ENCODE measurements at regions not wholly inside any gene's neighbourhood (a gene's known extent, or its start where the extent isn't known, plus 50 kb on each side); places are given as distances from the start of the nearest gene placed in this dataset.

DNA sequence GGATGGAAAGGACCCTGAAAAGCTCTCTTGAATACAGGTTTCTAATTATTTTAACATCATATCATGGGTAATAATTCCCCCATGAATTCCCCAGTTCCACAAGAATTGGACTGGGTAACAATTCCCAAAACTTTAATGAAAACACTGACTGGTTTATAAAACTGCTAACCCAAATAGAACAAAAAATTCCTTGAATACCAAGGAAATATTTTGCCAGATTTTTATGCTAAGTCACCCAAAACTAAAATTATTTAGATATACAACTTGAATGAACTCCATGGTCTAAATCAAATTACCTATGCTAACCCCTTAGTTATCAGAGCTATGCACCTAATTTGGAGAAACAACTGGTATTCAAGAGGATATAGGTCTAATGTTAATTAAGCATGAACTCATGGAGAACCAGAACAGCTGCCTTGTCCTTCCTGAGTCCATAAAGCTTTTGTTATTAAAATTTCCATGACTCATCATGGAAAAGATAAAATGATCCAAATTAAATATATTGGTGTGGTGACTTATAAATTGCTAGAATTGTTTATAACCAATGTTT is 164.9 kb upstream of the TUT7 start:
- DNase-seq (peak; percentile 39), ATAC-seq (ENCODE audit: low read depth) (peak; percentile 44)
- Histone ChIP-seq H4K91ac (ENCODE audit: insufficient read depth, low read depth, low read length) (no peak overlapping the region; the same call in 1 of the 2 replicates), H2AK9ac (replicated peaks; ENCODE audit: low read depth, low read length, poor library complexity) (no peak overlapping the region), H3K9ac (ENCODE audit: low read depth, low read length) (no peak overlapping the region), H2BK5ac (ENCODE audit: low read depth, low read length, poor library complexity, severe bottlenecking) (peak overlapping the region; percentile 51), H3K4ac (ENCODE audit: low read depth, low read length) (no peak overlapping the region), H3K4me1 (ENCODE audit: control insufficient read depth, insufficient read depth, low read length) (no peaks in the 10 kb centered on the region), H4K20me1 (ENCODE audit: insufficient read depth, low read length) (no peaks in the 10 kb centered on the region), H3K56ac (ENCODE audit: extremely low read depth, insufficient read depth, low read length) (no peak overlapping the region), H3K23ac (ENCODE audit: low read depth, low read length) (no peak overlapping the region), H4K8ac (ENCODE audit: low read depth in 2 of 2, low read length in 2 of 2) (no peak overlapping the region), H4K5ac (ENCODE audit: low read depth, low read length) (no peak overlapping the region), H2BK20ac (ENCODE audit: low read depth, low read length) (no peak overlapping the region), H3K9me3 (ENCODE audit: control insufficient read depth, insufficient read depth, low read length) (no peaks in the 10 kb centered on the region), H3K27me3 (ENCODE audit: control insufficient read depth, insufficient read depth, low read length) (no peaks in the 10 kb centered on the region), H3K14ac (replicated peaks; ENCODE audit: low read depth, low read length) (no peak overlapping the region), H3K4me2 (ENCODE audit: low read depth, low read length) (no peak overlapping the region), H3K9me1 (ENCODE audit: insufficient read depth, low read length) (no peaks in the 10 kb centered on the region), H2AFZ (replicated peaks; ENCODE audit: low read length, poor library complexity) (no peak overlapping the region), H3K79me1 (ENCODE audit: low read depth in 1 of 2, low read length in 2 of 2) (no peaks in the 10 kb centered on the region), H2AK5ac (ENCODE audit: low read depth, low read length) (no peak overlapping the region), H2BK15ac (ENCODE audit: low read depth, low read length) (no peak overlapping the region), H3K18ac (ENCODE audit: low read depth, low read length) (peak overlapping the region; percentile 90), H3K4me3 (ENCODE audit: insufficient read depth, low read depth, low read length) (no peak overlapping the region), H3K27ac (ENCODE audit: insufficient read depth, low read length) (no peak overlapping the region; the same call in 1 of the 2 replicates), H2BK120ac (ENCODE audit: low read depth, low read length) (no peak overlapping the region), H3K36me3 (ENCODE audit: control insufficient read depth, insufficient read depth, low read length) (no peaks in the 10 kb centered on the region)
- no peak for TF ChIP-seq RAD21 (IDR thresholded peaks at IDR 0.05; ENCODE audit: low read length)
- no peak; the same call in 1 of the 2 replicates for TF ChIP-seq FOS (IDR thresholded peaks at IDR 0.05; ENCODE audit: low read depth, low read length)
- no peak for TF ChIP-seq RCOR1 (IDR thresholded peaks at IDR 0.05; ENCODE audit: insufficient replicate concordance, low read length)
- TF ChIP-seq POLR2A (IDR thresholded peaks at IDR 0.05; ENCODE audit: low read depth, low read length), result no peak
- TF ChIP-seq, protein P1, sequence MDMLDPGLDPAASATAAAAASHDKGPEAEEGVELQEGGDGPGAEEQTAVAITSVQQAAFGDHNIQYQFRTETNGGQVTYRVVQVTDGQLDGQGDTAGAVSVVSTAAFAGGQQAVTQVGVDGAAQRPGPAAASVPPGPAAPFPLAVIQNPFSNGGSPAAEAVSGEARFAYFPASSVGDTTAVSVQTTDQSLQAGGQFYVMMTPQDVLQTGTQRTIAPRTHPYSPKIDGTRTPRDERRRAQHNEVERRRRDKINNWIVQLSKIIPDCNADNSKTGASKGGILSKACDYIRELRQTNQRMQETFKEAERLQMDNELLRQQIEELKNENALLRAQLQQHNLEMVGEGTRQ (IDR thresholded peaks at IDR 0.05; ENCODE audit: low read depth, low read length), result no peak
- TF ChIP-seq CEBPB (IDR thresholded peaks at IDR 0.05; ENCODE audit: low read depth, low read length), result no peak
- TF ChIP-seq MAZ (IDR thresholded peaks at IDR 0.05; ENCODE audit: borderline replicate concordance, low read depth, low read length), result no peak
- no peak for TF ChIP-seq RFX5 (IDR thresholded peaks at IDR 0.05; ENCODE audit: low read depth, low read length)
- no peak for TF ChIP-seq SMC3 (IDR thresholded peaks at IDR 0.05; ENCODE audit: low read depth, low read length)
- no peak for TF ChIP-seq MXI1 (IDR thresholded peaks at IDR 0.05; ENCODE audit: borderline replicate concordance, low read depth, low read length)
- TF ChIP-seq BHLHE40 (IDR thresholded peaks at IDR 0.05; ENCODE audit: low read depth, low read length), result no peak
- no peak for TF ChIP-seq MAFK (IDR thresholded peaks at IDR 0.05; ENCODE audit: low read depth, low read length)
- TF ChIP-seq NFE2L2 (IDR thresholded peaks at IDR 0.05; ENCODE audit: low read depth, low read length), result no peak
- dilution Hi-C loops (cut with HindIII; ENCODE audit: low sequenced_read_pairs, unreplicated experiment) (no loop called here), in situ Hi-C loops (cut with MboI; ENCODE audit: low sequenced_read_pairs) (no loop called here), intact Hi-C loops (cut with micrococcal nuclease) (no loop called here)
- BruUV-seq (replicated peaks), result no TSS peak
- CTCF ChIA-PET, result no interaction called here
- POLR2A ChIA-PET (ENCODE audit: unreplicated experiment), result interaction anchor here (0.6 kb wide), 1 partner anchor 556 kb away, joined by 4 read pairs; no protein-coding TSS in a partner anchor
